GM21737 (cell line): ENCODE measurements at regions not wholly inside any gene's neighbourhood (a gene's known extent, or its start where the extent isn't known, plus 50 kb on each side); places are given as distances from the start of the nearest gene placed in this dataset.

Experiments
- ATAC-seq: cut with Tn5 transposase; IDR thresholded peaks from one replicate; pipeline ENCODE4 v1.9.1; 2021; ENCODE audit warnings: mild to moderate bottlenecking, moderate library complexity; ENCODE audit not compliant: unreplicated experiment

DNA sequence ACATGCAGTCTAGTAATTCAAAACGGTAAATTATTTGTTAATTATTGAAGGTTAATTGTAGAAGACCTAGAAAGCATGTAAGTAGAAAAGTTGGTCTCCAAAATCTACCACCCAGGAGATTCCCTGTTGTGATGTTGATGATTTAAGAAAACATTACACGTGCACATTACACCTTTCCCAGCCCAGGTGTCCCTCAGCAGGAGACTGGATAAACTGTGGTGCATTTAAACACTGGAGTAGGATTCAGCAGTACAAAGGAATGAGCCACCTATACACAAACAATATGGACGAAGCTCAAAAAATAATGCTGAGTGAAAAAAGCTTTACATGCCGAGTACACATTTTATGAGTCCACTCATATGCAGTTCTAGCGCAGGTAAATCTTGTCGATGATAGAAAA is 109.0 kb upstream of the STARD3NL start:
- ATAC-seq = no peak

DNA sequence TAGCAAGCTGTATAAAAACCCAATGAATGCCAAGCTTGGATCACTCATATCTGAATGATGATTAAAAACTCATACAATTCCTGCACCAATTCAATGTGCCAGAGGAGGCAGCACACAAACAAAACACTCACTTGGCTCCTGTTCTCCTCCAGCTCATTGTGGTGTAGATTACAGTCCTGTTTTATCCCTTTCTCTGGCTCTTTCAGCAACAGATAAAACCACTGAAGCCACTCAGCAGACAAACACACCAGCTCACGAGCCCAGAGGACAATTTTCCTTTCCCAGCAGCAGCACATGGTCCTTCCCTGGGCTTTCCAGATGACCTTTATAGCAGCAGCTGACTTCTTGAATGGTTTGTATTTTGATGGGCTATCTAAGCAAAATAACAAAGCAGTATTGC is 107.3 kb upstream of the STARD3NL start:
- ATAC-seq = no peak

DNA sequence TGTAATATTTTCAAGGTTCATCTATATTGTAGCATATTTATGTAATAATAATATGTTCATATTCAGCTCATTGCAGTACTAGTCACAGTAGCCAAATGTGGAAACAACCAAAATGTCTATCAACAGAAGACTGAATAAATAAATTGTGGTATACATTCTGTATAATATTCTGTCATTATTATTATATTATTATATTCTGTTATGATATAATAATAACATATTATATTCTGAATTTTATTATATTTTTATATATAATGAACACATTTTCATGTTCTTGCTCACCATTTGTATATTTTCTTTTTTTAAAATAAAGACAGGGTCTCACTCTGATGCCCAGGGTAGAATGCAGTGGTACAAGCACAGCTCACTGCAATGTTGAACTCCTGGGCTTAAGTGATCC is 91.2 kb upstream of the STARD3NL start:
- no peak for ATAC-seq

DNA sequence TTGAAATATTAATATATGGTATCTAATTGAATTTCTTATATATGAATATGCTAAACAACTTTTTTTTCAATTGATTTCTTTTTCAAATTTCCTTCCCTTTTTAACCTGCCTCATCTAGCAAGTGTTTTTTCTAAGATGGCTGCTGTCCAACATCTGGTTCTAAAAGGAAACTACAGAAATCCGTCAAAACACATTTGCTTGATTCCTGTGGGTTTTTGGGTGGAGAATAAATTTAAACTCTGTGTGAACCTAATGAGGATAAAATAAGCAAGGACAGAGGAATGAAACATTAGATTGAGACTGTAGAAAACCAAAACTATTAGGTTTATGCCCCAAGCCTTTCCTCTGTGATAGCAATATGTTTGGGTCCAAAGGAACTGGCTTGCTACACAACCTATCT is 75.5 kb upstream of the STARD3NL start:
- no peak for ATAC-seq

DNA sequence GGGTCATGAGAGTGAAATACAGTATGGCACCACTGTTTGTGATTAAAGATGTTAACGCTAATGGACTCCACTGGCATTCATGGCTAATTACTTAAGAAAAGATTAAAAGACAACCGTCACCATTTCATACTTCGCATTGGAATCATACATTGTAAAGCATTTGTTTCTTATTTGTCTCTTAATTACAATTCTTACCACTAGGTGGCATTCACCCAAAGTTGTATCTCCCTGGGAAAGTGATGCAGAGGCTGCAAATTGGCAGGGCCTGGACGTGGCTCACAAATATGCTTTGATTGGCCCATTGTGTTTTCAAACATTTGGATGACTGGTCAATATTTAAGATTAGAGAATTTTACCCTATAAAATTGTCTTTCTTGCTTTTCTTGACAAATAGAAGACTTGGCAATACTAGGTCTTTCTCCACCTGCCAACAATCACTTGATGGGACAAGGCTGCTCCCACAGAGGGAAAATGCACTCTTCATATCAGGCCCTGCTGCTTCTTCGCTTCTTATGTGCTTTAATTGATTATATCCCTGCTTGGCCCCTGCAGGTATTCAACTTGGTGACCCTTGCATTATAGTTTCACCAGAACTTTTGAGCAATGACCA is 72.1 kb upstream of the STARD3NL start:
- ATAC-seq = no peak

DNA sequence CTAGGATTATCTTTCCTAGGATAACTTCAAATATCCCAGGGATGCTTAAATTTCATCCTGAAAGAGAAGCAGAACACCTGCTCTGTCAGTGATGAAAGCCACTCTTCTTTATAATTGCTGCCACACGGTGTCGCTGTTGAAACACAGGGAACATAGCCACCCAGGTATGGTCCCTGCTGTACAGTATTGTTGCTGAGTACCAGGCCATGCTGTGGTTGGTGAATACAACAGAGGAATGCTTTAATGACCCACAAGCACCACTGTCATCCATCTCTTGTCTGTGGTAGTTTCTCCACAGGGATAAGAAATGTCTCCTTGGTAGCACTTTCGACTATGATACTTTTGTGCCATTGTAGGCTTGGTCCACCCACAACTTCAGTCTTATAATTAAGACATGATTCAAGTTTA is 70.6 kb upstream of the STARD3NL start:
- peak; percentile 75 for ATAC-seq

DNA sequence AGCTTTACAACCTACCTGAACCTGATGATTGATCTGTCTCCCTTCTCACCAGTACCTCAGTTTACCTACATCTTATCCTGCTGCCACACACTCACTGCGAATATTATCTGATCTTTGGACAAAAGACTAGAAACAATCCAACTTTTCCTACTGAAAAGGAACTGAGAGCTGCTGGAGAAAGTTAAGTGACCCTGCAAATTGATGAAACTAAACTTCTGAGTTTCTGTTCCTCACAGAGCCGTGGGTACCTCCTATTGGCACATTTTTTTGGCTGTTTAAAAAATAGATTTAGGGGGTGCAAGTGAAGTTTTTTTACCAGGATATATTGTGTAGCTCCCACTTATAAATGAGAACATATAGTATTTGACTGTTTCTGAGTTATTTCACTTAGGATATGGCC is 66.0 kb upstream of the STARD3NL start:
- no peak for ATAC-seq

DNA sequence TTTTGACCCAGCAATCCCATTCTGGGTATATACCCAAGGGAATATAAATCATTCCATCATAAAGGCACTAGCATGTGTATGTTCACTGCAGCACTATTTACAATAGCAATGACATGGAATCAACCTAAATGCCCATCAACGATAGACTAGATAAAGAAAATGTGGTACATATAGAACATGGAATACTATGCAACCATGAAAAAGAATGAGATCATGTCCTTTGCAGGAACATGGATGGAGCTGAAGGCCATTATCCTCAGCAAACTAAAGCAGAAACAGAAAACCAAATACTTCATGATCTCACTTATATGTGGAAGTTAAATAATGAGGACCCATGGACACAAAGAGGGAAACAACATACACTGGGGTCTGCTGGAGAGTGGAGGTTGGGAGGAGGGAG is 58.0 kb upstream of the STARD3NL start:
- ATAC-seq = no peak

DNA sequence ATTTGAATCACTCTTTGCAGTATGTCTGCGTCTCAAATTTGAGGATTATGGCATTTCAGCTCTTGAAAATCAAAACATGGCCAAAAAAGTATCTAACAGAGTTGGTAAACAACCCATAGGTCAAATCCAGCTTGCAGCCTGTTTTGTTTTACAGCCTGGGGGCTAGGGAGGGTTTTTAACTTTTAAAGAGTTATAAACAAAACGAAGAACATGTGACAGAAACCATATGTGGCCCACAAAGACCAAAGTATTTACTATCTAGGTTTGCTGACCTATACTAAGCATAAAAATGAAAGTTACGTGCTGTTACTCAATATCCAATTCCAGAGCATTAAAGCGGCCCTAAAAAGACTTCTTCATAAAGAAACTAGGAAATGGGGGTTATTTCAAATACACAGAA is 55.5 kb upstream of the STARD3NL start:
- no peak for ATAC-seq

DNA sequence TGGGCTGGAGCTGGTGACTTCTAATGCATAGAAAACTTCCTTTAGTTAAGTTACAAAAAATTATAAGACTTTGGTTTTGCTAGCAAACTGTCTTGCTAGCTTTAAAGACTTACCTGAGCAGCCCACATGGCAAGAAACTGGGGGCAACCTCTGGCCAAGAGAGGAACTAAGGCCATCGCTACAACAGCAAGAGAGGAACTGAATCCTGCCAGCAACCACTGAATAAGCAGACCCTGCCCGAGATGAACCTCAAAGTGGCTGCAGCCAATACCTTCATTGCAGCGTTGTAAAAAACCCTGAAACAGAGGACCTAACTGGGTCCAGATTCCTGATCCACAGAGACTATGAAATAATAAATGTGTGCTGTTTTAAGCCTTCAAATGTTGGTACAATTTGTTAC is 54.6 kb upstream of the STARD3NL start:
- ATAC-seq = no peak

DNA sequence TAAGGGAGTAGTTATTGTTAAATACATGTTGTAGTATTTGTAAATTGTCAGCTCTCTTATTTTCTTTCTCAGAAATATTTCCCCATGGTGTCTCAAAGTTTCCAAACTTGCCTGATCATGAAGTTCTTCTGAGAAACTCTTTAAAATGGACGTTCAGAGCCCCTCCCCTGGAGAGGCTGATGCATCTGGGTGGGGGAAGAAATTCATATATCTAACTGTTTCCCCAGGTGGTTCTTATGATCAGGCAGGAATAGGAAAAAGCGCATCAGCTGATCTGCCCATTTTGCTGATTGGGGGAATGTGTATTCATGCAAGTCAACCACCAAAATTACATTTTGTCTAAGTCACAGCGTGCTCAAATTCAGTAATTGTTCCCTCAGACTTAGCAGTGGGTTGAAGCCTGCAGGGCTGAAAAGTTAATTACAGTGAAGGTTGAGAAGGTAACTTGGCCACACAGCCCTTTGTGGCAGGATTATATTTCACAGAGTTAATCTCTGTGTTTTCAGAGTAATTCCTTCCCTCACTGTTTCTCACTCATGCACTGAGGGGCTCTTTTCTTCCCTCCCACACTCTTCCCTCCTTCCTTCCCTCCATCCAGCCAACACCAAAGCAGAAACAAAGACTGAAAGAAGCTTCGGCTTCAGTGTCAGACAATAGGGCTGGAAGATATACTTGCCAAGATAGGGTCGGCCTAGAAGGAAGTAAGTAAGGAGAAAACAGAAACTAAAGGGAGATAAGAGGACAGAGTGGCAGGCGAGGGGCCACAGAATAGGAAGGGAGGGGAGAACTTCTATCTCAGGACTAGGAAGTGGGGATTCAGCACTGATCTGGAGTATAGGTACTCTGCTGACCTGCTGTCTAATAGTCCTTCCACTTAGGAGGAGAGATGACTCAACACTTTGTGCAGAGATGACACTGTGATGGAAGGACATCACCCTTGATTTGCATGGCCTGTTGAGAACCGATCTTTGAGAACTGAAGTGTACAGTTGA is 50.5 kb upstream of the STARD3NL start:
- no peak for ATAC-seq
